ENCODE measurements at regions not wholly inside any gene's neighbourhood (a gene's known extent, or its start where the extent isn't known, plus 50 kb on each side); places are given as distances from the start of the nearest gene placed in this dataset.

DNA sequence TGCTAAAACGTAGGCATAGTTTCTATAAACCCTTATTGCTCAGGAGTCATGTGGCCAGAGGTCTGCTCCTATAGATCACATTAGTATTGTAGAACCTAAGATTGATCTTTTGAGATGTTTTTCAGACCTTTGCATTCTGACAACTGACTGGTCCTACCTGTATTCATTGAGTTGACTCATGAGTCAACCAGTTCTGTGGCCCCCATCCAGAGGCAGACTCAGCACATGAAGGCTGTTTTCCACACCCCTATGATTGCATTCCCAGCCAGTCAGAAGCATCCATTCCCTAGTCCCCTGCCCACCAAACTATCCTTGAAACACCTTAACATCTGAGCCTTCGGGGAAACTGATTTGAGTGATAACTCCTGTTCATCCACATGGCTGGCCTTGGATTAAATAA lies 451.7 kb downstream of the SIPA1L2 start:
- no peak overlapping the region for H3K4me3 Mint-ChIP-seq
- H3K27me3 ChIP-seq (ENCODE audit: control insufficient read depth in 1 of 2, insufficient read depth in 2 of 2, low read length in 2 of 2) = no peaks in the 10 kb centered on the region
- H3K9me3 Mint-ChIP-seq = no peaks in the 10 kb centered on the region
- no peaks in the 10 kb centered on the region for H3K4me1 ChIP-seq (ENCODE audit: insufficient read depth, low read length)
- H3K9me3 ChIP-seq (ENCODE audit: control insufficient read depth in 1 of 2, insufficient read depth in 1 of 2, low read length in 2 of 2) = no peaks in the 10 kb centered on the region
- TF ChIP-seq, protein P1, sequence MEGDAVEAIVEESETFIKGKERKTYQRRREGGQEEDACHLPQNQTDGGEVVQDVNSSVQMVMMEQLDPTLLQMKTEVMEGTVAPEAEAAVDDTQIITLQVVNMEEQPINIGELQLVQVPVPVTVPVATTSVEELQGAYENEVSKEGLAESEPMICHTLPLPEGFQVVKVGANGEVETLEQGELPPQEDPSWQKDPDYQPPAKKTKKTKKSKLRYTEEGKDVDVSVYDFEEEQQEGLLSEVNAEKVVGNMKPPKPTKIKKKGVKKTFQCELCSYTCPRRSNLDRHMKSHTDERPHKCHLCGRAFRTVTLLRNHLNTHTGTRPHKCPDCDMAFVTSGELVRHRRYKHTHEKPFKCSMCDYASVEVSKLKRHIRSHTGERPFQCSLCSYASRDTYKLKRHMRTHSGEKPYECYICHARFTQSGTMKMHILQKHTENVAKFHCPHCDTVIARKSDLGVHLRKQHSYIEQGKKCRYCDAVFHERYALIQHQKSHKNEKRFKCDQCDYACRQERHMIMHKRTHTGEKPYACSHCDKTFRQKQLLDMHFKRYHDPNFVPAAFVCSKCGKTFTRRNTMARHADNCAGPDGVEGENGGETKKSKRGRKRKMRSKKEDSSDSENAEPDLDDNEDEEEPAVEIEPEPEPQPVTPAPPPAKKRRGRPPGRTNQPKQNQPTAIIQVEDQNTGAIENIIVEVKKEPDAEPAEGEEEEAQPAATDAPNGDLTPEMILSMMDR (IDR thresholded peaks at IDR 0.05) = no peak
- ChIA-PET CTCF (no interaction called here), POLR2A (no interaction called here)
- H3K27ac ChIP-seq (ENCODE audit: low read depth in 1 of 2, low read length in 2 of 2) = no peak overlapping the region
- intact Hi-C loops (cut with DNase I, micrococcal nuclease) = no loop called here
- no peaks in the 10 kb centered on the region for H3K36me3 Mint-ChIP-seq (ENCODE audit: low read depth)
- no peaks in the 10 kb centered on the region for H3K4me1 Mint-ChIP-seq (ENCODE audit: low read depth)
- no peak for ATAC-seq (ENCODE audit: poor library complexity)
- DNase-seq = no peak
- no peak overlapping the region for H3K4me3 ChIP-seq (ENCODE audit: low read length)
- peaks cover 24% of the 10 kb centered on the region for H3K27me3 Mint-ChIP-seq
- H3K36me3 ChIP-seq (ENCODE audit: insufficient read depth, low read length) = no peaks in the 10 kb centered on the region
- no peak overlapping the region for H3K27ac Mint-ChIP-seq

DNA sequence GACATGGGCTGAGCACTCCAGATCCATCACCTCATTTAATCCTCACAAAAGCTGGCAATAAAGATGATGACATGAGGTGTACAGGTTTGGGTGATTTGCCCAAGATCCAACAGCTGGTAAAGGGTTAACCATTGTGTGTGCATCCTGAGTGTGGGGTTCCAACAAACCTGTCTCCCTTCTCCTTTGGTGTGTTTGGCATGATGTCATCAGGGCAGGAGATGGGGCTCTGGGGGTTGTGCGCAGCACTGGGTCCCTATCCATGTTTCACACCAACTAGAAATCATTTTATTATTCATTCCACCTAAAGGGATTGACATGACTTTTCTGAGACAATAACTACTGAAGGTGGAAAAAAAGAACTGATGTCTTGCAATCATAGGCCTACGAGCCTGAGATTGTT lies 452.5 kb downstream of the SIPA1L2 start:
- H3K4me1 Mint-ChIP-seq (ENCODE audit: low read depth) = peaks cover 6% of the 10 kb centered on the region
- Histone ChIP-seq H3K9me3 (ENCODE audit: control insufficient read depth in 1 of 2, insufficient read depth in 1 of 2, low read length in 2 of 2) (no peaks in the 10 kb centered on the region), H3K4me3 (ENCODE audit: low read length) (no peak overlapping the region), H3K36me3 (ENCODE audit: insufficient read depth, low read length) (no peaks in the 10 kb centered on the region), H3K4me1 (ENCODE audit: insufficient read depth, low read length) (peaks cover 4% of the 10 kb centered on the region), H3K27me3 (ENCODE audit: control insufficient read depth in 1 of 2, insufficient read depth in 2 of 2, low read length in 2 of 2) (no peaks in the 10 kb centered on the region), H3K27ac (ENCODE audit: low read depth in 1 of 2, low read length in 2 of 2) (no peak overlapping the region)
- no peak overlapping the region for H3K27ac Mint-ChIP-seq
- ChIA-PET POLR2A (no interaction called here), CTCF (no interaction called here)
- peaks cover 18% of the 10 kb centered on the region for H3K27me3 Mint-ChIP-seq
- H3K9me3 Mint-ChIP-seq = no peaks in the 10 kb centered on the region
- no peak for DNase-seq
- no peak overlapping the region for H3K4me3 Mint-ChIP-seq
- no peaks in the 10 kb centered on the region for H3K36me3 Mint-ChIP-seq (ENCODE audit: low read depth)
- intact Hi-C loops (cut with DNase I, micrococcal nuclease) = no loop called here
- ATAC-seq (ENCODE audit: poor library complexity) = no peak
- TF ChIP-seq, protein P1 (IDR thresholded peaks at IDR 0.05) = no peak

DNA sequence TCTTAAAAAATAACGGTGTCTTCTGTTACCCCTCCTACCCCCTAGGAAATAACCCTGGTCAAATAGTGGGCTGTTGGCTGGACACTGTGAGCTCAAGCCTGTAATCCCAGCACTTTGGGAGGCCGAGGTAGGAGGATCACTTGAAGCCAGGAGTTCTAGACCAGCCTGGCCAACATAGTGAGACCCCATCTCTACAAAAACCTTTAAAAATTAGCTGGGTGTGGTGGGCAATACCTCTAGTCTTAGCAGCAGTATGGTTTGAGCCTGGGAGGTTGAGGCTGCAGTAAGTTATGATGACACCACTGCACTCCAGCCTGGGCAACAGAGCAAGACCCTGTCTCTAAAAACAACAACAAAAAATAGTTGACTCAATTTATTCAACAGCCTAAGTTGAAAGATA lies 453.7 kb downstream of the SIPA1L2 start:
- Mint-ChIP-seq H3K27ac (no peak overlapping the region), H3K9me3 (no peaks in the 10 kb centered on the region), H3K4me1 (ENCODE audit: low read depth) (peaks cover 11% of the 10 kb centered on the region), H3K27me3 (peaks cover 16% of the 10 kb centered on the region), H3K4me3 (no peak overlapping the region), H3K36me3 (ENCODE audit: low read depth) (no peaks in the 10 kb centered on the region)
- peaks cover 4% of the 10 kb centered on the region for H3K4me1 ChIP-seq (ENCODE audit: insufficient read depth, low read length)
- DNase-seq (no peak), ATAC-seq (ENCODE audit: poor library complexity) (no peak)
- ChIA-PET POLR2A (no interaction called here), CTCF (no interaction called here)
- no peaks in the 10 kb centered on the region for H3K36me3 ChIP-seq (ENCODE audit: insufficient read depth, low read length)
- TF ChIP-seq, protein P1 (IDR thresholded peaks at IDR 0.05) = no peak
- no peak overlapping the region for H3K27ac ChIP-seq (ENCODE audit: low read depth in 1 of 2, low read length in 2 of 2)
- no peaks in the 10 kb centered on the region for H3K27me3 ChIP-seq (ENCODE audit: control insufficient read depth in 1 of 2, insufficient read depth in 2 of 2, low read length in 2 of 2)
- H3K9me3 ChIP-seq (ENCODE audit: control insufficient read depth in 1 of 2, insufficient read depth in 1 of 2, low read length in 2 of 2) = no peaks in the 10 kb centered on the region
- H3K4me3 ChIP-seq (ENCODE audit: low read length) = no peak overlapping the region
- intact Hi-C loops (cut with DNase I, micrococcal nuclease) = no loop called here
